Neuronal stem cell (in vitro differentiated cells): ENCODE measurements at regions not wholly inside any gene's neighbourhood (a gene's known extent, or its start where the extent isn't known, plus 50 kb on each side); places are given as distances from the start of the nearest gene placed in this dataset.
"Not testable (repeated sequence)": the region's sequence is repeated elsewhere in the genome, so short reads cannot be mapped to it uniquely, and the experiment has no call there.

Experiments used
- DNase-seq: peaks from one replicate; pipeline ENCODE4 v3.0.0-alpha.2; 2013; ENCODE audit warnings: low spot score
- H2AFZ ChIP-seq: one replicate; pipeline ENCODE4 v1.6.1; 2013; ENCODE audit warnings: mild to moderate bottlenecking, low read length, inconsistent platforms
- H2AK5ac ChIP-seq: 2 replicates; pipeline ENCODE4 v1.6.1; 2013; ENCODE audit warnings: low read depth, mild to moderate bottlenecking, inconsistent platforms, low read length, moderate library complexity, mixed read lengths
- H2BK120ac ChIP-seq: 2 replicates; pipeline ENCODE4 v1.6.1; 2013; ENCODE audit warnings: low read depth, mild to moderate bottlenecking, inconsistent platforms, low read length, moderate library complexity, mixed read lengths
- H2BK12ac ChIP-seq: one replicate; pipeline ENCODE4 v1.6.1; 2013; ENCODE audit warnings: low read length, inconsistent platforms
- H2BK15ac ChIP-seq: 2 replicates; pipeline ENCODE4 v1.6.1; 2013; ENCODE audit warnings: mild to moderate bottlenecking, low read length, inconsistent platforms, mixed read lengths
- H2BK5ac ChIP-seq: one replicate; pipeline ENCODE4 v1.6.1; 2013; ENCODE audit warnings: inconsistent platforms, mild to moderate bottlenecking, low read length, moderate library complexity
- H3K14ac ChIP-seq: one replicate; pipeline ENCODE4 v1.6.1; 2013; ENCODE audit warnings: low read length, inconsistent platforms
- H3K18ac ChIP-seq: 2 replicates; pipeline ENCODE4 v1.6.1; 2013; ENCODE audit warnings: low read length, inconsistent platforms
- H3K23ac ChIP-seq: 2 replicates; pipeline ENCODE4 v1.6.1; 2013; ENCODE audit warnings: low read depth, mild to moderate bottlenecking, mixed read lengths, low read length, inconsistent platforms; ENCODE audit not compliant: poor library complexity
- H3K27ac ChIP-seq: replicated peaks from 3 replicates; pipeline ENCODE4 v1.5.1; 2013; ENCODE audit warnings: low read length, inconsistent platforms
- H3K27me3 ChIP-seq, 3 experiments: 2 replicates each; pipeline ENCODE4 v1.6.1; 2013; ENCODE audit warnings: low read length in 3 of 3, mild to moderate bottlenecking in 2 of 3, inconsistent platforms in 1 of 3, low read depth in 1 of 3, mixed read lengths in 1 of 3, moderate library complexity in 1 of 3; ENCODE audit not compliant: control insufficient read depth in 3 of 3, insufficient read depth in 3 of 3
- H3K36me3 ChIP-seq, 2 donors: replicated peaks in 1 of 2; 2 replicates each; pipeline ENCODE4 v1.6.1; 2013; ENCODE audit warnings: low read length in 2 of 2; ENCODE audit not compliant: control insufficient read depth in 2 of 2, insufficient read depth in 2 of 2
- H3K4ac ChIP-seq: 2 replicates; pipeline ENCODE4 v1.6.1; 2013; ENCODE audit warnings: inconsistent platforms, mild to moderate bottlenecking, low read length, moderate library complexity
- H3K4me1 ChIP-seq, 2 donors: 1 replicate in 1 of 2; 2 replicates in 1 of 2; pipeline ENCODE4 v1.6.1; 2013; ENCODE audit warnings: low read length in 2 of 2, low read depth in 1 of 2; ENCODE audit not compliant: control insufficient read depth in 2 of 2, insufficient read depth in 1 of 2
- H3K4me2 ChIP-seq: one replicate; pipeline ENCODE4 v1.6.1; 2013; ENCODE audit warnings: mild to moderate bottlenecking, low read length, inconsistent platforms; ENCODE audit not compliant: insufficient read depth, poor library complexity, severe bottlenecking
- H3K4me3 ChIP-seq, 2 donors: 2 replicates each; pipeline ENCODE4 v1.5.1; 2013; ENCODE audit warnings: low read length in 2 of 2, mild to moderate bottlenecking in 2 of 2, inconsistent platforms in 1 of 2, moderate library complexity in 1 of 2
- H3K79me1 ChIP-seq: one replicate; pipeline ENCODE4 v1.6.1; 2013; ENCODE audit warnings: low read depth, mild to moderate bottlenecking, inconsistent platforms, low read length, moderate library complexity
- H3K9ac ChIP-seq: one replicate; pipeline ENCODE4 v1.6.1; 2013; ENCODE audit warnings: mild to moderate bottlenecking, low read depth, low read length, inconsistent platforms; ENCODE audit not compliant: poor library complexity
- H3K9me3 ChIP-seq, 2 donors: replicated peaks in 1 of 2; 2 replicates each; pipeline versions ENCODE3 to v1.6.1; 2013; ENCODE audit warnings: low read length in 2 of 2, mild to moderate bottlenecking in 2 of 2, inconsistent platforms in 1 of 2, low read depth in 1 of 2, mixed read lengths in 1 of 2, moderate library complexity in 1 of 2; ENCODE audit not compliant: control insufficient read depth in 2 of 2, insufficient read depth in 1 of 2
- H4K8ac ChIP-seq: one replicate; pipeline ENCODE4 v1.6.1; 2013; ENCODE audit warnings: low read depth, mild to moderate bottlenecking, inconsistent platforms, low read length, moderate library complexity
- H4K91ac ChIP-seq: one replicate; pipeline ENCODE4 v1.6.1; 2013; ENCODE audit warnings: low read length, low read depth, mild to moderate bottlenecking, inconsistent platforms; ENCODE audit not compliant: poor library complexity
- WGBS, 2 donors: extraction: QIAGEN DNeasy Blood & Tissue Kit; methylation state at CpG; one replicate each; pipeline ENCODE4 v1.1.7; 2013; ENCODE audit warnings: missing lambda C conversion rate in 2 of 2, mixed read lengths in 1 of 2; ENCODE audit not compliant: insufficient read length in 2 of 2, insufficient replicate concordance in 1 of 2; ENCODE audit errors: extremely low coverage in 2 of 2; 5-methylcytosine and 5-hydroxymethylcytosine counted together

GRCh38 chr4:118575726-118576125 is 109.5 kb upstream of the METTL14 start:
- H3K9me3 ChIP-seq, H3K27me3 ChIP-seq, H3K4me2 ChIP-seq, H4K91ac ChIP-seq, H3K4me1 ChIP-seq, H3K27ac ChIP-seq, H2BK15ac ChIP-seq, DNase-seq, H3K14ac ChIP-seq, H2BK120ac ChIP-seq, H2AFZ ChIP-seq, H3K4ac ChIP-seq, H2AK5ac ChIP-seq, H4K8ac ChIP-seq, H2BK5ac ChIP-seq, H3K79me1 ChIP-seq, H2BK12ac ChIP-seq, H3K9ac ChIP-seq, H3K36me3 ChIP-seq, H3K23ac ChIP-seq, H3K4me3 ChIP-seq, H3K18ac ChIP-seq: not testable (repeated sequence)
- no CpG with 5 or more reads among the region's 5 CpGs for WGBS, 2 donors

GRCh38 chr4:118576709-118577219 is 108.4 kb upstream of the METTL14 start:
- H2BK12ac ChIP-seq, H2AFZ ChIP-seq, H4K8ac ChIP-seq, H2BK120ac ChIP-seq, H2AK5ac ChIP-seq, H3K14ac ChIP-seq, H3K4me3 ChIP-seq, H3K4ac ChIP-seq, DNase-seq, H2BK5ac ChIP-seq, H3K4me1 ChIP-seq, H3K27me3 ChIP-seq, H3K79me1 ChIP-seq, H3K36me3 ChIP-seq, H3K4me2 ChIP-seq, H3K23ac ChIP-seq, H3K18ac ChIP-seq, H2BK15ac ChIP-seq, H3K27ac ChIP-seq, H3K9ac ChIP-seq, H4K91ac ChIP-seq, H3K9me3 ChIP-seq: not testable (repeated sequence)
- no CpG with 5 or more reads among the region's 13 CpGs for WGBS, 2 donors

GRCh38 chr4:118585015-118585414 is 100.2 kb upstream of the METTL14 start:
- no peak overlapping the region for H3K4me2 ChIP-seq
- no peak overlapping the region for H3K18ac ChIP-seq
- no peak overlapping the region for H3K4ac ChIP-seq
- no peak overlapping the region for H2BK5ac ChIP-seq
- H3K23ac ChIP-seq, result no peak overlapping the region
- no peak overlapping the region for H3K14ac ChIP-seq
- no CpG with 5 or more reads among the region's 5 CpGs for WGBS, 2 donors
- H3K36me3 ChIP-seq, result no peaks in the 10 kb centered on the region
- H4K91ac ChIP-seq, result no peak overlapping the region
- H3K4me3 ChIP-seq, result no peak overlapping the region
- H2AFZ ChIP-seq, result peak overlapping the region; percentile 71
- DNase-seq, result no peak
- peaks cover 0 to 2% of the 10 kb centered on the region in 2 donors for H3K4me1 ChIP-seq
- H2BK12ac ChIP-seq, result no peak overlapping the region
- no peak overlapping the region for H2BK15ac ChIP-seq
- no peak overlapping the region for H2AK5ac ChIP-seq
- no peaks in the 10 kb centered on the region for H3K79me1 ChIP-seq
- no peak overlapping the region for H2BK120ac ChIP-seq
- no peak overlapping the region for H3K27ac ChIP-seq
- H3K27me3 ChIP-seq, result no peaks in the 10 kb centered on the region
- H4K8ac ChIP-seq, result no peak overlapping the region
- no peak overlapping the region for H3K9ac ChIP-seq
- H3K9me3 ChIP-seq, result no peaks in the 10 kb centered on the region

- no peak overlapping the region for H3K14ac ChIP-seq
- H2AK5ac ChIP-seq, result no peak overlapping the region
- no peak overlapping the region for H3K4ac ChIP-seq
- H2AFZ ChIP-seq, result peak overlapping the region; percentile 78
- no peak overlapping the region for H3K9ac ChIP-seq
- H4K91ac ChIP-seq, result no peak overlapping the region
- WGBS, 2 donors, result no CpG with 5 or more reads among the region's 6 CpGs
- H2BK12ac ChIP-seq, result no peak overlapping the region
- H3K79me1 ChIP-seq, result no peaks in the 10 kb centered on the region
- H3K4me3 ChIP-seq, result no peak overlapping the region
- H3K27me3 ChIP-seq, result no peaks in the 10 kb centered on the region
- no peaks in the 10 kb centered on the region for H3K9me3 ChIP-seq
- no peak overlapping the region for H2BK120ac ChIP-seq
- no peak overlapping the region for H3K4me2 ChIP-seq
- H3K4me1 ChIP-seq, result peaks cover 0 to 2% of the 10 kb centered on the region in 2 donors
- no peak overlapping the region for H4K8ac ChIP-seq
- H3K23ac ChIP-seq, result no peak overlapping the region
- no peak overlapping the region for H3K27ac ChIP-seq
- H3K36me3 ChIP-seq, result no peaks in the 10 kb centered on the region
- DNase-seq, result no peak
- H2BK15ac ChIP-seq, result no peak overlapping the region
- no peak overlapping the region for H2BK5ac ChIP-seq
- H3K18ac ChIP-seq, result no peak overlapping the region
Observed at GRCh38 chr4:118586357-118586790, 98.8 kb upstream of the METTL14 start.
